ENCODE measurements at regions not wholly inside any gene's neighbourhood (a gene's known extent, or its start where the extent isn't known, plus 50 kb on each side); places are given as distances from the start of the nearest gene placed in this dataset.

- Mint-ChIP-seq H3K4me1 (no peaks in the 10 kb centered on the region), H3K36me3 (no peaks in the 10 kb centered on the region), H3K4me3 (no peak overlapping the region), H3K27me3 (ENCODE audit: low read depth in 2 of 2) (peaks cover 10 to 41% of the 10 kb centered on the region in 2 donors), H3K9me3 (no peaks in the 10 kb centered on the region), H3K27ac (no peak overlapping the region)
- Histone ChIP-seq H3K27ac (ENCODE audit: low read length) (no peak overlapping the region), H3K9me3 (ENCODE audit: control insufficient read depth, insufficient read depth, low read length) (no peaks in the 10 kb centered on the region), H3K36me3 (ENCODE audit: control insufficient read depth, insufficient read depth, low read length) (no peaks in the 10 kb centered on the region), H3K4me3 (ENCODE audit: low read length) (no peak overlapping the region), H3K4me1 (ENCODE audit: control insufficient read depth, insufficient read depth, low read length) (no peaks in the 10 kb centered on the region), H3K27me3 (ENCODE audit: control insufficient read depth, insufficient read depth, low read length) (peaks cover 2% of the 10 kb centered on the region)
- WGBS (ENCODE audit: insufficient coverage): 89% methylated on average over 8 of the region's 8 CpGs
- DNase-seq: no peak
- TF ChIP-seq, protein P1, sequence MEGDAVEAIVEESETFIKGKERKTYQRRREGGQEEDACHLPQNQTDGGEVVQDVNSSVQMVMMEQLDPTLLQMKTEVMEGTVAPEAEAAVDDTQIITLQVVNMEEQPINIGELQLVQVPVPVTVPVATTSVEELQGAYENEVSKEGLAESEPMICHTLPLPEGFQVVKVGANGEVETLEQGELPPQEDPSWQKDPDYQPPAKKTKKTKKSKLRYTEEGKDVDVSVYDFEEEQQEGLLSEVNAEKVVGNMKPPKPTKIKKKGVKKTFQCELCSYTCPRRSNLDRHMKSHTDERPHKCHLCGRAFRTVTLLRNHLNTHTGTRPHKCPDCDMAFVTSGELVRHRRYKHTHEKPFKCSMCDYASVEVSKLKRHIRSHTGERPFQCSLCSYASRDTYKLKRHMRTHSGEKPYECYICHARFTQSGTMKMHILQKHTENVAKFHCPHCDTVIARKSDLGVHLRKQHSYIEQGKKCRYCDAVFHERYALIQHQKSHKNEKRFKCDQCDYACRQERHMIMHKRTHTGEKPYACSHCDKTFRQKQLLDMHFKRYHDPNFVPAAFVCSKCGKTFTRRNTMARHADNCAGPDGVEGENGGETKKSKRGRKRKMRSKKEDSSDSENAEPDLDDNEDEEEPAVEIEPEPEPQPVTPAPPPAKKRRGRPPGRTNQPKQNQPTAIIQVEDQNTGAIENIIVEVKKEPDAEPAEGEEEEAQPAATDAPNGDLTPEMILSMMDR (IDR thresholded peaks at IDR 0.05): no peak
- no peak for ATAC-seq
- intact Hi-C loops (cut with micrococcal nuclease): no loop called here
Observed at GRCh38 chr15:101568309-101568708, 78.8 kb upstream of the PCSK6 start.

DNA sequence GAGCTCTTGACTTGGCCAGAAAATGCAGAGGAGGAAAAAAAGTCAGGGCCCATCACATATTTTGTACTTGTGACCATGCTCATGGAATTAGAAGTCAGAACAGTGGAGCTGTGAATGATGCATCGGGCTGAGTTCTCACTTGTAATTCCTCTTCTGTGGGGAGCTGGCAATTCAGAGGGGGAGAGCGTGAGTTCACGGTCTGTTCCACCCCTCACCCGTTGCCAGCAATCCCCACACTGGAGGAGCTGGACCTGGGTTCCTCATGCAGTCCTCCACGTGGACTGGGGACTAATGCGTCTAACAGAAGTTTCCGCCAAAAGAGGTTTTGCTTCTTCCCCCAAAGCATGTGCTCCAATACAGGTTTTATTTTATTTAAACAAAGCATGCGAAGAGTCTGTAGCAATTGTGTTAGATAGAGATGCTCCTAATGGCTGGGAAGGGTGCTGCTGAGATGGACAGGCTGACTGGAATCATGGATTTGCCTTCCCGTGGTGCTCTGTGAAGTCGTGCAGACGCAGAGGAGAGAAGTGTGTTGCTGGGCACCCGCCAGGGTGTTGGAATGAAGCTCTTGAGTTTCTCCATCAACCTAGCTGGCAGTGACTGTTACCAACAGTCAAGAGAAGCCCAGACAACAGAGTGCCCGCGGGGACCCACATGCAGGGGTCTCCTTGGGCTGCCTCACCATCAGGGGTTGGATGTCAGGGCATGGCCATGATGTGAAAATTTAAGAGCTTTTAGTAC lies 77.4 kb upstream of the PCSK6 start:
- Mint-ChIP-seq H3K4me1 (no peaks in the 10 kb centered on the region), H3K9me3 (no peaks in the 10 kb centered on the region), H3K4me3 (no peak overlapping the region), H3K36me3 (no peaks in the 10 kb centered on the region), H3K27me3 (ENCODE audit: low read depth in 2 of 2) (peaks cover 5 to 43% of the 10 kb centered on the region in 2 donors), H3K27ac (no peak overlapping the region)
- DNase-seq (no peak), ATAC-seq (no peak)
- H3K27ac ChIP-seq (ENCODE audit: low read length): no peak overlapping the region
- 87% methylated on average over 14 of the region's 14 CpGs for WGBS (ENCODE audit: insufficient coverage)
- H3K27me3 ChIP-seq (ENCODE audit: control insufficient read depth, insufficient read depth, low read length): peaks cover 2% of the 10 kb centered on the region
- no peaks in the 10 kb centered on the region for H3K36me3 ChIP-seq (ENCODE audit: control insufficient read depth, insufficient read depth, low read length)
- intact Hi-C loops (cut with micrococcal nuclease): no loop called here
- no peak overlapping the region for H3K4me3 ChIP-seq (ENCODE audit: low read length)
- TF ChIP-seq, protein P1 (IDR thresholded peaks at IDR 0.05): no peak
- H3K9me3 ChIP-seq (ENCODE audit: control insufficient read depth, insufficient read depth, low read length): no peaks in the 10 kb centered on the region
- H3K4me1 ChIP-seq (ENCODE audit: control insufficient read depth, insufficient read depth, low read length): no peaks in the 10 kb centered on the region

GRCh38 chr15:101565377-101565776 lies 75.9 kb upstream of the PCSK6 start:
- no peaks in the 10 kb centered on the region for H3K4me1 ChIP-seq (ENCODE audit: control insufficient read depth, insufficient read depth, low read length)
- Mint-ChIP-seq H3K9me3 (no peaks in the 10 kb centered on the region), H3K36me3 (no peaks in the 10 kb centered on the region), H3K27ac (no peak overlapping the region), H3K27me3 (ENCODE audit: low read depth in 2 of 2) (peaks cover 5 to 37% of the 10 kb centered on the region in 2 donors), H3K4me3 (no peak overlapping the region), H3K4me1 (no peaks in the 10 kb centered on the region)
- H3K9me3 ChIP-seq (ENCODE audit: control insufficient read depth, insufficient read depth, low read length): no peaks in the 10 kb centered on the region
- intact Hi-C loops (cut with micrococcal nuclease): no loop called here
- no peak for ATAC-seq
- TF ChIP-seq, protein P1 (IDR thresholded peaks at IDR 0.05): no peak
- H3K27ac ChIP-seq (ENCODE audit: low read length): no peak overlapping the region
- peaks cover 2% of the 10 kb centered on the region for H3K27me3 ChIP-seq (ENCODE audit: control insufficient read depth, insufficient read depth, low read length)
- DNase-seq: no peak
- WGBS (ENCODE audit: insufficient coverage): 80% methylated on average over 3 of the region's 3 CpGs
- H3K36me3 ChIP-seq (ENCODE audit: control insufficient read depth, insufficient read depth, low read length): no peaks in the 10 kb centered on the region
- no peak overlapping the region for H3K4me3 ChIP-seq (ENCODE audit: low read length)
